ENCODE measurements at regions not wholly inside any gene's neighbourhood (a gene's known extent, or its start where the extent isn't known, plus 50 kb on each side); places are given as distances from the start of the nearest gene placed in this dataset.

GRCh38 chr11:45551191-45551713, 114.2 kb downstream of the CHST1 start:
- CTCF ChIA-PET = interaction anchor here (0.8 to 2.1 kb wide), 3 partner anchors 104 to 180 kb away, joined by 3 to 5 read pairs (median 4); no protein-coding TSS in a partner anchor
- POLR2A ChIA-PET = no interaction called here

DNA sequence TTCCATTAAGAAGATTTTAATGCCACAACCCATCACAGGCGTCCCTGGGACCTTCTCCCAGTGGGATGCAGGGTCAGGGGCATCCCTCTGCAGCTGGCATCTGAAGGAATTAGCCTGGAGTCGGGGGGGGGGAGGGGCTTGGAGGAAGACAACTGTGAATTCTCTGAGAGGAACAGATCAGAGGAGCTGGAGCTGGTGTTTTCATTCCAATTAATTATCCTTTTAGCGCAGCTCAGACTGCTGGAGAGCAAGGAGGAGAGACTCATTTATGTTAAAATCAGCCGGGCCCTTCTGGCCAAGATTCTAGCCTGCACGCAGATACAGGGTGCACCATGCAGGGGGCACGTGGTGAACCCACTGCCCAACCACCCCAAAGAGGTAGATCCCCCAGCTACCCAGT, 116.2 kb downstream of the CHST1 start:
- TF ChIP-seq FOXM1 (IDR thresholded peaks at IDR 0.05; ENCODE audit: low read depth) (no peak), CHD2 (IDR thresholded peaks at IDR 0.05; ENCODE audit: low read length, partially characterized antibody) (no peak), ELF1 (IDR thresholded peaks at IDR 0.05) (no peak), FOXJ3 (CRISPR knock-in tag; IDR thresholded peaks at IDR 0.05) (no peak), RCOR1 (IDR thresholded peaks at IDR 0.05; ENCODE audit: low read length) (no peak), TAF1 (IDR thresholded peaks at IDR 0.05; ENCODE audit: borderline replicate concordance, low read depth, low read length) (no peak), TCF12 (IDR thresholded peaks at IDR 0.05) (no peak), SMC3 (IDR thresholded peaks at IDR 0.05; ENCODE audit: low read depth, low read length) (no peak), MAX (IDR thresholded peaks at IDR 0.05; ENCODE audit: low read depth) (no peak), GATA2 (CRISPR knock-in tag; IDR thresholded peaks at IDR 0.05) (no peak), YY1 (IDR thresholded peaks at IDR 0.05; ENCODE audit: low read depth) (no peak), SIN3A (IDR thresholded peaks at IDR 0.05; ENCODE audit: borderline replicate concordance, low read depth, low read length) (no peak), RAD21 (IDR thresholded peaks at IDR 0.05; ENCODE audit: low read length) (no peak)
- TF ChIP-seq, protein P1, sequence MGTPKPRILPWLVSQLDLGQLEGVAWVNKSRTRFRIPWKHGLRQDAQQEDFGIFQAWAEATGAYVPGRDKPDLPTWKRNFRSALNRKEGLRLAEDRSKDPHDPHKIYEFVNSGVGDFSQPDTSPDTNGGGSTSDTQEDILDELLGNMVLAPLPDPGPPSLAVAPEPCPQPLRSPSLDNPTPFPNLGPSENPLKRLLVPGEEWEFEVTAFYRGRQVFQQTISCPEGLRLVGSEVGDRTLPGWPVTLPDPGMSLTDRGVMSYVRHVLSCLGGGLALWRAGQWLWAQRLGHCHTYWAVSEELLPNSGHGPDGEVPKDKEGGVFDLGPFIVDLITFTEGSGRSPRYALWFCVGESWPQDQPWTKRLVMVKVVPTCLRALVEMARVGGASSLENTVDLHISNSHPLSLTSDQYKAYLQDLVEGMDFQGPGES (IDR thresholded peaks at IDR 0.05; ENCODE audit: low read depth, low read length) = no peak
- TF ChIP-seq, protein P2, sequence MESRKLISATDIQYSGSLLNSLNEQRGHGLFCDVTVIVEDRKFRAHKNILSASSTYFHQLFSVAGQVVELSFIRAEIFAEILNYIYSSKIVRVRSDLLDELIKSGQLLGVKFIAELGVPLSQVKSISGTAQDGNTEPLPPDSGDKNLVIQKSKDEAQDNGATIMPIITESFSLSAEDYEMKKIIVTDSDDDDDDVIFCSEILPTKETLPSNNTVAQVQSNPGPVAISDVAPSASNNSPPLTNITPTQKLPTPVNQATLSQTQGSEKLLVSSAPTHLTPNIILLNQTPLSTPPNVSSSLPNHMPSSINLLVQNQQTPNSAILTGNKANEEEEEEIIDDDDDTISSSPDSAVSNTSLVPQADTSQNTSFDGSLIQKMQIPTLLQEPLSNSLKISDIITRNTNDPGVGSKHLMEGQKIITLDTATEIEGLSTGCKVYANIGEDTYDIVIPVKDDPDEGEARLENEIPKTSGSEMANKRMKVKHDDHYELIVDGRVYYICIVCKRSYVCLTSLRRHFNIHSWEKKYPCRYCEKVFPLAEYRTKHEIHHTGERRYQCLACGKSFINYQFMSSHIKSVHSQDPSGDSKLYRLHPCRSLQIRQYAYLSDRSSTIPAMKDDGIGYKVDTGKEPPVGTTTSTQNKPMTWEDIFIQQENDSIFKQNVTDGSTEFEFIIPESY (IDR thresholded peaks at IDR 0.05; ENCODE audit: borderline replicate concordance, low read depth) = no peak
- Histone ChIP-seq H2AFZ (ENCODE audit: low read depth) (no peak overlapping the region), H3K79me2 (ENCODE audit: insufficient read depth) (no peaks in the 10 kb centered on the region), H3K9me3 (no peaks in the 10 kb centered on the region), H3K36me3 (replicated peaks in 1 of 2; ENCODE audit: control insufficient read depth in 1 of 2, insufficient read depth in 2 of 2, low read length in 1 of 2) (no peaks in the 10 kb centered on the region), H3K9ac (no peak overlapping the region), H3K4me1 (ENCODE audit: control insufficient read depth in 1 of 2, insufficient read depth in 2 of 2, low read depth in 1 of 2, low read length in 1 of 2) (no peaks in the 10 kb centered on the region), H3K27me3 (ENCODE audit: insufficient read depth) (no peaks in the 10 kb centered on the region; the same call in 1 of the 2 replicates), H4K20me1 (ENCODE audit: insufficient read depth) (no peaks in the 10 kb centered on the region), H3K4me3 (ENCODE audit: low read depth in 2 of 2, low read length in 1 of 2) (no peak overlapping the region), H3K9me2 (no peaks in the 10 kb centered on the region), H3K4me2 (no peak overlapping the region), H3K27ac (ENCODE audit: low read depth in 2 of 2, low read length in 1 of 2) (no peak overlapping the region), H3F3A (replicated peaks; ENCODE audit: insufficient read depth) (no peaks in the 10 kb centered on the region)
- ChIA-PET CTCF (no interaction called here), POLR2A (no interaction called here)
- 17% methylated on average over 2 of the region's 6 CpGs for WGBS (ENCODE audit: low lambda C conversion rate)
- DNase-seq = no peak

More at GRCh38 chr11:45551191-45551713, 114.2 kb downstream of the CHST1 start:
- H3K9me2 ChIP-seq = no peaks in the 10 kb centered on the region
- H3K4me1 ChIP-seq (ENCODE audit: control insufficient read depth in 1 of 2, insufficient read depth in 2 of 2, low read depth in 1 of 2, low read length in 1 of 2) = no peaks in the 10 kb centered on the region
- no peaks in the 10 kb centered on the region for H3F3A ChIP-seq (replicated peaks; ENCODE audit: insufficient read depth)
- no peaks in the 10 kb centered on the region for H4K20me1 ChIP-seq (ENCODE audit: insufficient read depth)
- no peaks in the 10 kb centered on the region for H3K79me2 ChIP-seq (ENCODE audit: insufficient read depth)
- TF ChIP-seq NRF1 (IDR thresholded peaks at IDR 0.05; ENCODE audit: low read depth, low read length) = no peak
- no peak for TF ChIP-seq MAX (IDR thresholded peaks at IDR 0.05; ENCODE audit: low read depth)
- no peak for TF ChIP-seq GATA2 (CRISPR knock-in tag; IDR thresholded peaks at IDR 0.05)
- no peak for TF ChIP-seq CHD2 (IDR thresholded peaks at IDR 0.05; ENCODE audit: low read length, partially characterized antibody)
- no peak for TF ChIP-seq POLR2AphosphoS5 (IDR thresholded peaks at IDR 0.05; ENCODE audit: low read depth, low read length)
- no peak for TF ChIP-seq RAD21 (IDR thresholded peaks at IDR 0.05; ENCODE audit: low read length)
- TF ChIP-seq TCF12 (IDR thresholded peaks at IDR 0.05) = no peak
- TF ChIP-seq FOXJ3 (CRISPR knock-in tag; IDR thresholded peaks at IDR 0.05) = no peak
- no peak for TF ChIP-seq MXI1 (IDR thresholded peaks at IDR 0.05; ENCODE audit: low read depth, low read length)
- TF ChIP-seq JUND (IDR thresholded peaks at IDR 0.05) = no peak
- no peak for TF ChIP-seq EP300 (IDR thresholded peaks at IDR 0.05; ENCODE audit: borderline replicate concordance in 1 of 2, low read depth in 1 of 2, low read length in 1 of 2)
- no peak for TF ChIP-seq YY1 (IDR thresholded peaks at IDR 0.05; ENCODE audit: low read depth)
- no peak for TF ChIP-seq SIN3A (IDR thresholded peaks at IDR 0.05; ENCODE audit: borderline replicate concordance, low read depth, low read length)
- no peak for TF ChIP-seq RXRA (IDR thresholded peaks at IDR 0.05; ENCODE audit: borderline replicate concordance, low read depth)
- no peak for TF ChIP-seq GABPA (IDR thresholded peaks at IDR 0.05; ENCODE audit: low read depth)
- no peak for TF ChIP-seq FOSL2 (IDR thresholded peaks at IDR 0.05; ENCODE audit: borderline replicate concordance, low read depth)
- no peak overlapping the region for H2AFZ ChIP-seq (ENCODE audit: low read depth)
- no peak overlapping the region for H3K9ac ChIP-seq
- no peak overlapping the region for H3K27ac ChIP-seq (ENCODE audit: low read depth in 2 of 2, low read length in 1 of 2)
- no peaks in the 10 kb centered on the region for H3K36me3 ChIP-seq (replicated peaks in 1 of 2; ENCODE audit: control insufficient read depth in 1 of 2, insufficient read depth in 2 of 2, low read length in 1 of 2)
- no peak overlapping the region for H3K4me3 ChIP-seq (ENCODE audit: low read depth in 2 of 2, low read length in 1 of 2)
- no peak for DNase-seq
- no peak overlapping the region for H3K4me2 ChIP-seq
- WGBS (ENCODE audit: low lambda C conversion rate) = 55% methylated on average over 10 of the region's 10 CpGs
- H3K27me3 ChIP-seq (ENCODE audit: insufficient read depth) = no peaks in the 10 kb centered on the region; the same call in 1 of the 2 replicates
- H3K9me3 ChIP-seq = no peaks in the 10 kb centered on the region
